ENCODE measurements at regions not wholly inside any gene's neighbourhood (a gene's known extent, or its start where the extent isn't known, plus 50 kb on each side); places are given as distances from the start of the nearest gene placed in this dataset.

DNA sequence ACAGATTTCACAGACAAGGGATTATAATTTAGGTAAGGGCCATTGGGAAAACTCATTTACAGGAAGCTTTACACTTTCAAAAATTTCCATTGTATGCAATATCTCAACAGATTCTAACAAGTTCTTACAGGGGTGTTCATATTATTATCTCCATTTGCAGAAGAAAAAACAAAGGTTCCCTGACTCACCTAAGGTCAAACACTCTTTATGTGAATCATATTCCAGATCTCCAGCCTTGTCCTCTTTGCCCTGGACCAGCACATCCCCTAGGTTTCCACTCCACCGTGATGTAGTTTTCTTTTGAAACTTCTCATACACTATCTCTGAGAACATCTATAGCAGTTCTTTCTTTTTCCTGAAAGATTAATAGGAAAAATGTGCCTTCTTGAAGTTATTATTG, 96.4 kb upstream of the HS3ST1 start:
- TF ChIP-seq, protein P1, sequence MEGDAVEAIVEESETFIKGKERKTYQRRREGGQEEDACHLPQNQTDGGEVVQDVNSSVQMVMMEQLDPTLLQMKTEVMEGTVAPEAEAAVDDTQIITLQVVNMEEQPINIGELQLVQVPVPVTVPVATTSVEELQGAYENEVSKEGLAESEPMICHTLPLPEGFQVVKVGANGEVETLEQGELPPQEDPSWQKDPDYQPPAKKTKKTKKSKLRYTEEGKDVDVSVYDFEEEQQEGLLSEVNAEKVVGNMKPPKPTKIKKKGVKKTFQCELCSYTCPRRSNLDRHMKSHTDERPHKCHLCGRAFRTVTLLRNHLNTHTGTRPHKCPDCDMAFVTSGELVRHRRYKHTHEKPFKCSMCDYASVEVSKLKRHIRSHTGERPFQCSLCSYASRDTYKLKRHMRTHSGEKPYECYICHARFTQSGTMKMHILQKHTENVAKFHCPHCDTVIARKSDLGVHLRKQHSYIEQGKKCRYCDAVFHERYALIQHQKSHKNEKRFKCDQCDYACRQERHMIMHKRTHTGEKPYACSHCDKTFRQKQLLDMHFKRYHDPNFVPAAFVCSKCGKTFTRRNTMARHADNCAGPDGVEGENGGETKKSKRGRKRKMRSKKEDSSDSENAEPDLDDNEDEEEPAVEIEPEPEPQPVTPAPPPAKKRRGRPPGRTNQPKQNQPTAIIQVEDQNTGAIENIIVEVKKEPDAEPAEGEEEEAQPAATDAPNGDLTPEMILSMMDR (IDR thresholded peaks at IDR 0.05): no peak
- no peak for TF ChIP-seq POLR2AphosphoS5 (IDR thresholded peaks at IDR 0.05)
- TF ChIP-seq POLR2A (IDR thresholded peaks at IDR 0.05): no peak
